ENCODE measurements at regions not wholly inside any gene's neighbourhood (a gene's known extent, or its start where the extent isn't known, plus 50 kb on each side); places are given as distances from the start of the nearest gene placed in this dataset.

GRCh38 chr2:6748406-6749067, 117.2 kb downstream of the CMPK2 start:
- Mint-ChIP-seq H3K4me1 (no peaks in the 10 kb centered on the region), H3K27me3 (peaks cover 10 to 14% of the 10 kb centered on the region in 2 donors), H3K36me3 (no peaks in the 10 kb centered on the region), H3K9me3 (peaks cover 0 to 4% of the 10 kb centered on the region in 2 donors), H3K27ac (no peak overlapping the region), H3K4me3 (no peak overlapping the region)
- DNase-seq (no peak), ATAC-seq (replicated peaks) (no peak)

- no peak for DNase-seq
- no peak overlapping the region for H3K27ac Mint-ChIP-seq
- no peak for ATAC-seq (replicated peaks)
- no peaks in the 10 kb centered on the region for H3K36me3 Mint-ChIP-seq
- H3K4me3 Mint-ChIP-seq, result no peak overlapping the region
- peaks cover 10 to 16% of the 10 kb centered on the region in 2 donors for H3K27me3 Mint-ChIP-seq
- H3K9me3 Mint-ChIP-seq, result peaks cover 0 to under 1% of the 10 kb centered on the region in 2 donors
- H3K4me1 Mint-ChIP-seq, result no peaks in the 10 kb centered on the region
These were observed 115.7 kb downstream of the CMPK2 start for GRCh38 chr2:6749962-6750361.

GRCh38 chr2:6750411-6751158, 115.1 kb downstream of the CMPK2 start:
- H3K27ac Mint-ChIP-seq, result no peak overlapping the region
- H3K4me1 Mint-ChIP-seq, result no peaks in the 10 kb centered on the region
- H3K4me3 Mint-ChIP-seq, result no peak overlapping the region
- no peaks in the 10 kb centered on the region for H3K9me3 Mint-ChIP-seq
- H3K36me3 Mint-ChIP-seq, result no peaks in the 10 kb centered on the region
- DNase-seq (no peak), ATAC-seq (replicated peaks) (no peak)
- peaks cover 10 to 14% of the 10 kb centered on the region in 2 donors for H3K27me3 Mint-ChIP-seq

- H3K27me3 Mint-ChIP-seq, result peaks cover 4 to 7% of the 10 kb centered on the region in 2 donors
- no peak for ATAC-seq (replicated peaks)
- no peak for DNase-seq
- H3K27ac Mint-ChIP-seq, result no peak overlapping the region
- no peaks in the 10 kb centered on the region for H3K4me1 Mint-ChIP-seq
- no peaks in the 10 kb centered on the region for H3K36me3 Mint-ChIP-seq
- H3K9me3 Mint-ChIP-seq, result no peaks in the 10 kb centered on the region
- H3K4me3 Mint-ChIP-seq, result no peak overlapping the region
These were observed 111.3 kb downstream of the CMPK2 start for GRCh38 chr2:6754419-6754818.

- H3K27ac Mint-ChIP-seq, result no peak overlapping the region
- peaks cover 0 to 7% of the 10 kb centered on the region in 2 donors for H3K27me3 Mint-ChIP-seq
- H3K9me3 Mint-ChIP-seq, result no peaks in the 10 kb centered on the region
- DNase-seq (no peak), ATAC-seq (replicated peaks) (no peak)
- H3K4me1 Mint-ChIP-seq, result no peaks in the 10 kb centered on the region
- H3K4me3 Mint-ChIP-seq, result no peak overlapping the region
- no peaks in the 10 kb centered on the region for H3K36me3 Mint-ChIP-seq
These were observed 110.3 kb downstream of the CMPK2 start for GRCh38 chr2:6755456-6755855.

- H3K9me3 Mint-ChIP-seq, result no peaks in the 10 kb centered on the region
- H3K27ac Mint-ChIP-seq, result no peak overlapping the region
- H3K27me3 Mint-ChIP-seq, result peaks cover 0 to 7% of the 10 kb centered on the region in 2 donors
- ATAC-seq (replicated peaks), result no peak
- H3K4me1 Mint-ChIP-seq, result no peaks in the 10 kb centered on the region
- DNase-seq, result no peak
- H3K4me3 Mint-ChIP-seq, result no peak overlapping the region
- H3K36me3 Mint-ChIP-seq, result no peaks in the 10 kb centered on the region
These were observed 108.5 kb downstream of the CMPK2 start for GRCh38 chr2:6757215-6757614.

- no peaks in the 10 kb centered on the region for H3K9me3 Mint-ChIP-seq
- H3K27me3 Mint-ChIP-seq, result no peaks in the 10 kb centered on the region
- H3K36me3 Mint-ChIP-seq, result no peaks in the 10 kb centered on the region
- no peak overlapping the region for H3K4me3 Mint-ChIP-seq
- no peak for DNase-seq
- no peaks in the 10 kb centered on the region for H3K4me1 Mint-ChIP-seq
- no peak overlapping the region for H3K27ac Mint-ChIP-seq
- ATAC-seq (replicated peaks), result no peak
These were observed 106.0 kb downstream of the CMPK2 start for GRCh38 chr2:6759689-6760088.

DNA sequence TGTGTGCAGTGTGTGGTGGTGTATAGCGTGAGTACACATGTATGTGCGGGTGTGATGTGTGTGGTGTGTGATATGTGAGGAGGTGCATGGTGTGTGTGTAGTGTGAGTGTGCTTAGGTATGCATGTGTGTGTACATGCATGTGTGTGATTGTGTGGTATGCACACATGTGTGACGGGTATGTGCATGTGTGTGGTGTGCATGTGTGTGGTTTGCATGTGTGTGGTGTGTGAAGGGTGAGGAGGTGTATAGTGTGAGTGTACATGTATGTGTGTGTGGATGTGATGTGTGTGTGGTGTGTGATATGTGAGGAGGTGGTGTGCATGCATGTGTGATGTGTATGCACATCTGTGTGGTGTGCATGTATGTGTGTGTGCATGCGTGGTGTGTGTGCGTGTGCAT, 105.6 kb downstream of the CMPK2 start:
- no peaks in the 10 kb centered on the region for H3K27me3 Mint-ChIP-seq
- H3K4me1 Mint-ChIP-seq, result no peaks in the 10 kb centered on the region
- H3K27ac Mint-ChIP-seq, result no peak overlapping the region
- no peaks in the 10 kb centered on the region for H3K36me3 Mint-ChIP-seq
- no peak for ATAC-seq (replicated peaks)
- H3K4me3 Mint-ChIP-seq, result no peak overlapping the region
- DNase-seq, result no peak
- no peaks in the 10 kb centered on the region for H3K9me3 Mint-ChIP-seq

- no peaks in the 10 kb centered on the region for H3K36me3 Mint-ChIP-seq
These were observed 100.6 kb downstream of the CMPK2 start for GRCh38 chr2:6764968-6765723.

DNA sequence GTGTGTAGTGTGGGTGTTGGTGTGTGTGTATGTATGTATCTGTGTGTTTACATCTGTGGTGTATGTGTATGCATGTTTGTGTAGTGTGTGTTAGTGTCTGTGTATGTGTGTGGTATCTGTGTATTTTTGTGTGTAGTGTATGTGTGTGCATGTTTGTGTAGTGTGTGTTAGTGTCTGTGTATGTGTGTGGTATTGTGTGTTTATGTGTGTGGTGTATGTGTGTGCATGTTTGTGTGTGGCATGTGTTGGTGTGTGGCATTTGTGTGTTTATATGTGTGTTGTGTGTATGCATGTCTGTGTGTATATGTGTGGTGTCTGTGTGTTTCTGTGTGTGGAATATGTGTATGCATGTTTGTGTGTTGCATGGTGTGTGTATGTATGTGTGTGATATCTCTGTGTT, 96.4 kb downstream of the CMPK2 start:
- ATAC-seq (replicated peaks) (no peak), DNase-seq (no peak)
- H3K36me3 Mint-ChIP-seq, result no peaks in the 10 kb centered on the region
- no peak overlapping the region for H3K4me3 Mint-ChIP-seq
- H3K27me3 Mint-ChIP-seq, result peaks cover 19 to 26% of the 10 kb centered on the region in 2 donors
- H3K4me1 Mint-ChIP-seq, result peaks cover 4 to 5% of the 10 kb centered on the region in 2 donors
- H3K9me3 Mint-ChIP-seq, result no peaks in the 10 kb centered on the region
- H3K27ac Mint-ChIP-seq, result no peak overlapping the region

More at GRCh38 chr2:6764968-6765723, 100.6 kb downstream of the CMPK2 start:
- no peaks in the 10 kb centered on the region for H3K4me1 Mint-ChIP-seq
- H3K27me3 Mint-ChIP-seq, result no peaks in the 10 kb centered on the region
- no peak overlapping the region for H3K27ac Mint-ChIP-seq
- no peaks in the 10 kb centered on the region for H3K9me3 Mint-ChIP-seq
- no peak overlapping the region for H3K4me3 Mint-ChIP-seq
- no peak for ATAC-seq (replicated peaks)
- no peak for DNase-seq

GRCh38 chr2:6770006-6770405, 95.7 kb downstream of the CMPK2 start:
- Mint-ChIP-seq H3K9me3 (no peaks in the 10 kb centered on the region), H3K27ac (no peak overlapping the region), H3K4me1 (peaks cover 4 to 5% of the 10 kb centered on the region in 2 donors), H3K27me3 (peaks cover 21 to 28% of the 10 kb centered on the region in 2 donors), H3K4me3 (no peak overlapping the region), H3K36me3 (no peaks in the 10 kb centered on the region)
- ATAC-seq (replicated peaks) (no peak), DNase-seq (no peak)

DNA sequence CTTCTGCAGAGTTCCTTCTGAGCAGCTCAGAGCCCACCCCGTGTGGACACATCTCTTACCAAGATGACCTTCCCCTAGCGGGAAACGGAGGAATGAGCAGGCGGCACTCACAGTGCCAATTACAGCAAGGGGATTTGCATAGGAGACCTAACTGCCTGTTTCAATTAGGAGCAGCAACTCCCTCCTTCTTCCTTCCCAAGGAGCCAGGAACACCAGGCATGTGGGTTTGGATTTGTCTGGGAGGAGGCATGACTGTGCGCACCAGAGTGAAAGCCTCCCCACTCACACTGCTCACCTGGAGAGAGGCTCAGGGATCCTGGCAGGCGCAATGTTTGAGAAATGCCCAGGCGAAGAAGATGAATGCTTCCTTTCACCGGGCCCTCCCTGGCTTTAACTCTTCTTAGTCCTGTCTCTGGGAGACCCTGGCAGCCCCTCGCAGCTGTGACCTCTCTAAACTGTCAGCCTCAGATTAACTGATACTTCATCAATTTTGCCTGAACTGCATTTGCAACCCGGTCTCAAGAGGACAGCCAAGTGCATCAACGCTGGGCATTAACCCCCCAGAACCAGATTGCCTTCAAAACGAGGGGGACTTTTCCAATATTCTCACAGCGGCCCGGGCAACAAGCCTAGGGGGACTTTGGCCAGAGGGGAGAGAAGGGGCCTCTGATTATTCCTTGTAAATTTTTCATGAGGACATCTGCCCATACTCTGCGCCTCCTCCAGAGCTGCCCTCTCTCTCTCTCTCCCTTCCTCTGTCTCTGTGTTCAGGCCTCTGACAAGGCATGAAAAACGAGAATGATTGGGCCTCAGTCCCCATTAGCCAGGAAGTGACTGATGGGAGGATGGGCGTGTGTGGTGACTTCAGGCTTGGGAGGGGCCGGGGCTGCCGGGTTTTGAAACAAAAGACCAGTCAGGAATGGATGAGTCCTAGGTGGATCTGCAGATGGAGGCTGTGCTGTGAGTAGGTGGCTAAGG, 93.8 kb downstream of the CMPK2 start:
- Mint-ChIP-seq H3K36me3 (no peaks in the 10 kb centered on the region), H3K9me3 (no peaks in the 10 kb centered on the region), H3K4me3 (no peak overlapping the region), H3K4me1 (peaks cover 4 to 5% of the 10 kb centered on the region in 2 donors), H3K27me3 (peaks cover 24 to 28% of the 10 kb centered on the region in 2 donors), H3K27ac (no peak overlapping the region)
- ATAC-seq (replicated peaks) (no peak), DNase-seq (no peak)

DNA sequence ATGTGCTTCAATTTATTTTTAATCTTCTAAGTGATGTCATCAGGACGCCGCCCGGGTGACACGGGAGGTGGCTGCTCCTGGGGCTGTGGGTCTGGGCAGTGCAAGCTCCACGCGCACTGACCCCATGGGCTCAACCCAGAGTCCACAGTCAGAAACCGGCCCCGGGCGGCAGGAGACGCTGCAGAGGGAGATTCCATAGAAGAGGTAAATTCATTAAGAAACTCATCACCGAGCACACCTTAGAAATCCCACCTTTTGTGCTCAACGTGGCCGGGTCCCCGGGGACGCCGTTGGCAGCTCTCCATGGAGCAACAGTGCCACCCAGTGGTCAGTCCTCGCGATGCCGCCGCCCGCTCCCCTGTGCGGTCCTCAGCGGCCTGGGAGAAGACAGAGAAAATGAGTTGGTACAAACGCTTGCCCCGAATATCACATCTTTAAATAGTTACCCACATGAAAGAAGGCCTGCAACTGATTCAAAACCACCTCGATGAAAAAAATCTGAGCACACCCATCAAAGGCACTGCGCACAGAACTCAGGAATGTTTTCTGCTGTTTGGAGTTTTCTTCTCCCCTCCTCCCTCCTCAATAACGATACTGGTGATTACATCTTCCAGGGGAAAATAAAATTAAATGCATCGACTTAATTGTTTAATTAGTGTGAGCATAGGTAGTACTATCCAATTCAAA, 92.6 kb downstream of the CMPK2 start:
- H3K36me3 Mint-ChIP-seq, result no peaks in the 10 kb centered on the region
- peak overlapping the region in 1 of 2 donors; percentile 39 for H3K4me3 Mint-ChIP-seq
- no peaks in the 10 kb centered on the region for H3K9me3 Mint-ChIP-seq
- DNase-seq (peak; percentile 60), ATAC-seq (replicated peaks) (peak; percentile 91 to 94)
- peaks cover 24 to 28% of the 10 kb centered on the region in 2 donors for H3K27me3 Mint-ChIP-seq
- H3K4me1 Mint-ChIP-seq, result peaks cover 4 to 5% of the 10 kb centered on the region in 2 donors
- no peak overlapping the region for H3K27ac Mint-ChIP-seq

Measured in stimulated activated naive B cell treated with anti-CD40 and anti-IgM and Interleukin-4, amounts not matched to agents 10 μg/mL and 1 μg/mL and 100 μg/mL, for 72 hours (primary cell).